Endothelial cell of umbilical vein (primary cell): ENCODE measurements at regions not wholly inside any gene's neighbourhood (a gene's known extent, or its start where the extent isn't known, plus 50 kb on each side); places are given as distances from the start of the nearest gene placed in this dataset.

Source experiments
- EZH2 ChIP-seq: IDR thresholded peaks from 2 replicates; pipeline ENCODE4 v1.6.1; 2012; ENCODE audit warnings: borderline replicate concordance, low read depth, mild to moderate bottlenecking, moderate library complexity, low read length, inconsistent platforms; ENCODE audit not compliant: severe bottlenecking
- FOS ChIP-seq: IDR thresholded peaks from 2 replicates; pipeline ENCODE4 v1.6.1; 2011; ENCODE audit warnings: mild to moderate bottlenecking, low read length, moderate library complexity, borderline replicate concordance; ENCODE audit not compliant: insufficient read depth
- GATA2 ChIP-seq: IDR thresholded peaks from 2 replicates; pipeline ENCODE4 v1.7.0; 2011; ENCODE audit warnings: low read depth, mild to moderate bottlenecking, moderate library complexity, mixed read lengths, low read length; ENCODE audit not compliant: insufficient read length, insufficient read depth
- JUN ChIP-seq: IDR thresholded peaks from 2 replicates; pipeline ENCODE4 v1.6.1; 2011; ENCODE audit warnings: borderline replicate concordance, low read depth; ENCODE audit not compliant: insufficient read length, insufficient read depth
- POLR2A ChIP-seq: IDR thresholded peaks from 2 replicates; pipeline ENCODE4 v1.6.1; 2012; ENCODE audit warnings: low read depth, mild to moderate bottlenecking, control low read depth, low read length
- POLR2AphosphoS5 ChIP-seq: IDR thresholded peaks from 2 replicates; pipeline ENCODE4 v1.6.1; 2012; ENCODE audit warnings: low read depth, mild to moderate bottlenecking, control low read depth, low read length, moderate library complexity; ENCODE audit not compliant: insufficient read depth
- TF ChIP-seq, protein P1 (sequence below), 2 donors: IDR thresholded peaks; 1 replicate in 1 of 2; 2 replicates in 1 of 2; pipeline ENCODE4 v1.5.1; 2011; ENCODE audit warnings: low read length in 2 of 2, mild to moderate bottlenecking in 2 of 2, moderate library complexity in 2 of 2, control low read depth in 1 of 2, inconsistent platforms in 1 of 2, low read depth in 1 of 2; ENCODE audit not compliant: insufficient read depth in 1 of 2; ENCODE audit errors: extremely low read depth in 1 of 2
- TF ChIP-seq, protein P2 (sequence below): IDR thresholded peaks from 2 replicates; pipeline ENCODE4 v1.6.1; 2011; ENCODE audit not compliant: insufficient read depth, insufficient read length

DNA sequence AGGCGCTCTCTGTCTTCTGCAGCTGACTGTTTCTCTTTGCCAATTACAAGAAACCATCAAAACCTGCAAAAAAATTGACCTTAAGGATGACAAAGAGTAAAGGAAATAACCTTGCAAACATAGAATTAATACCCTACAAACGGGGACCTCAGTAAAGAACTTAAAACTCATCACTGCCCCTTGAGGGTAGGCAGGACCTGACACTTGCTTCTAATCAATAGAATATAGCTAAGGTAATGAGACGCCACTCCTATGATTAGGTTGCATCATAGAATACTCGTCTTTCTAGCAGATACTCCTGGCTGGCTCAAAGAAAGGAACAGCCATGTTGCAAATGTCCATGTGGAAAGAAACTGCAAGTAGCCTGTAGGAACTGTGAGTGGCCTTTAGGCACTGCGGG, 140.0 kb downstream of the XPNPEP1 start:
- TF ChIP-seq JUN, result no peak
- TF ChIP-seq, protein P1, sequence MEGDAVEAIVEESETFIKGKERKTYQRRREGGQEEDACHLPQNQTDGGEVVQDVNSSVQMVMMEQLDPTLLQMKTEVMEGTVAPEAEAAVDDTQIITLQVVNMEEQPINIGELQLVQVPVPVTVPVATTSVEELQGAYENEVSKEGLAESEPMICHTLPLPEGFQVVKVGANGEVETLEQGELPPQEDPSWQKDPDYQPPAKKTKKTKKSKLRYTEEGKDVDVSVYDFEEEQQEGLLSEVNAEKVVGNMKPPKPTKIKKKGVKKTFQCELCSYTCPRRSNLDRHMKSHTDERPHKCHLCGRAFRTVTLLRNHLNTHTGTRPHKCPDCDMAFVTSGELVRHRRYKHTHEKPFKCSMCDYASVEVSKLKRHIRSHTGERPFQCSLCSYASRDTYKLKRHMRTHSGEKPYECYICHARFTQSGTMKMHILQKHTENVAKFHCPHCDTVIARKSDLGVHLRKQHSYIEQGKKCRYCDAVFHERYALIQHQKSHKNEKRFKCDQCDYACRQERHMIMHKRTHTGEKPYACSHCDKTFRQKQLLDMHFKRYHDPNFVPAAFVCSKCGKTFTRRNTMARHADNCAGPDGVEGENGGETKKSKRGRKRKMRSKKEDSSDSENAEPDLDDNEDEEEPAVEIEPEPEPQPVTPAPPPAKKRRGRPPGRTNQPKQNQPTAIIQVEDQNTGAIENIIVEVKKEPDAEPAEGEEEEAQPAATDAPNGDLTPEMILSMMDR (IDR thresholded peaks at IDR 0.05; ENCODE audit: extremely low read depth in 1 of 2, insufficient read depth in 1 of 2, low read depth in 1 of 2, low read length in 2 of 2), result no peak
- no peak for TF ChIP-seq POLR2A
- no peak for TF ChIP-seq EZH2
- TF ChIP-seq, protein P2, sequence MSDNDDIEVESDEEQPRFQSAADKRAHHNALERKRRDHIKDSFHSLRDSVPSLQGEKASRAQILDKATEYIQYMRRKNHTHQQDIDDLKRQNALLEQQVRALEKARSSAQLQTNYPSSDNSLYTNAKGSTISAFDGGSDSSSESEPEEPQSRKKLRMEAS, result no peak
- no peak for TF ChIP-seq POLR2AphosphoS5
- no peak for TF ChIP-seq FOS
- TF ChIP-seq GATA2, result no peak
